Iris pigment epithelial cell (primary cell): ENCODE measurements at regions not wholly inside any gene's neighbourhood (a gene's known extent, or its start where the extent isn't known, plus 50 kb on each side); places are given as distances from the start of the nearest gene placed in this dataset.

Source experiments
- DNase-seq: peaks from one replicate; pipeline ENCODE4 v3.0.0-alpha.2; 2011; ENCODE audit warnings: low read depth

- DNase-seq = no peak
Measured at GRCh38 chr6:105815661-105816555, 270.2 kb upstream of the PRDM1 start.

- DNase-seq = no peak
Measured at GRCh38 chr6:105814745-105815536, 271.2 kb upstream of the PRDM1 start.

GRCh38 chr6:105810922-105811482 lies 275.1 kb upstream of the PRDM1 start:
- DNase-seq = no peak

GRCh38 chr6:105810105-105810921 lies 275.8 kb upstream of the PRDM1 start:
- DNase-seq = peak; percentile 88

- DNase-seq = no peak
Measured at GRCh38 chr6:105808571-105808970, 277.6 kb upstream of the PRDM1 start.

GRCh38 chr6:105807905-105808304 lies 278.2 kb upstream of the PRDM1 start:
- DNase-seq = no peak

- no peak for DNase-seq
Measured at GRCh38 chr6:105806486-105806920, 279.6 kb upstream of the PRDM1 start.

- peak; percentile 65 for DNase-seq
Measured at GRCh38 chr6:105805501-105806023, 280.6 kb upstream of the PRDM1 start.

- peak; percentile 79 for DNase-seq
Measured at GRCh38 chr6:105804424-105804823, 281.7 kb upstream of the PRDM1 start.

- DNase-seq = no peak
Measured at GRCh38 chr6:105804000-105804399, 282.1 kb upstream of the PRDM1 start.

- DNase-seq = no peak
Measured at GRCh38 chr6:105803442-105803841, 282.7 kb upstream of the PRDM1 start.

- no peak for DNase-seq
Measured at GRCh38 chr6:105802703-105803102, 283.4 kb upstream of the PRDM1 start.

GRCh38 chr6:105800871-105801270 lies 285.3 kb upstream of the PRDM1 start:
- no peak for DNase-seq

GRCh38 chr6:105800398-105800797 lies 285.7 kb upstream of the PRDM1 start:
- DNase-seq = no peak

GRCh38 chr6:105799056-105799455 lies 287.1 kb upstream of the PRDM1 start:
- DNase-seq = no peak

GRCh38 chr6:105797983-105798453 lies 288.1 kb upstream of the PRDM1 start:
- peak; percentile 80 for DNase-seq

GRCh38 chr6:105797286-105797979 lies 288.7 kb upstream of the PRDM1 start:
- DNase-seq = no peak

- no peak for DNase-seq
Measured at GRCh38 chr6:105795913-105796517, 290.1 kb upstream of the PRDM1 start.

GRCh38 chr6:105795366-105795765 lies 290.8 kb upstream of the PRDM1 start:
- DNase-seq = no peak

- no peak for DNase-seq
Measured at GRCh38 chr6:105794870-105795269, 291.3 kb upstream of the PRDM1 start.
